ENCODE measurements at regions not wholly inside any gene's neighbourhood (a gene's known extent, or its start where the extent isn't known, plus 50 kb on each side); places are given as distances from the start of the nearest gene placed in this dataset.
"Not testable (repeated sequence)": the region's sequence is repeated elsewhere in the genome, so short reads cannot be mapped to it uniquely, and the experiment has no call there.

DNA sequence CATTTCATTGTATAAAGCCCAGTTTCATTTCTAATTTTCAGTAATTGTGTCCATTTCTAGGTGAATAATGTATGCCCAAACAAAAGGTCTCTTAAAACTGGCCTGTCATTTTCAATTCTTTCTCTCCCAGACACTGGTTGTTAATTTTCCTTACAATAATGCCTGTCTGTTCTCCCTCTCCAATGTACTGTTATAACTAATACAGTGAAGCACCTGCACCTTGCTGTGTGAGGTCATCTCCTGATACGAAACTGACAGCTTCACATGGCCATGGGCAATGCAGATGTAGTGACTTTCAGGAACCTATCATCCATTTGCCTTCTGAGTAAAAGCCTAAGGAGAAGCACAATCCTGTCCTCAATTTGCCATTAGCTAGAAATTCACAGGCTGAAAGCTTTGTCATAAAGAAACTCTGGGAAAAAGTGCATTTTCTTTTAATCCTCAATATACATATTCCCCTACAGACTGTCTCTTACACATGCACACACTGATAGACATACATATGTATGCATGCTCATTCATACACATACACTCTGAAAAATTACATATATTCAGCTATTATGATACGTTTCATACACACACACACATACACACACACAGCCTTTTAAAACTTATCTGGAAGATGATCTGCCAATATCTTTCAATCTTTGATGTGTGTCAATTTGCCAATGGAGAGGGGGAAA is 1030.3 kb downstream of the TDRD15 start:
- no peak for TF ChIP-seq SIN3A (IDR thresholded peaks at IDR 0.05; ENCODE audit: low read depth)
- no peak for TF ChIP-seq POLR2AphosphoS5 (IDR thresholded peaks at IDR 0.05; ENCODE audit: low read depth, low read length)
- TF ChIP-seq JUND (IDR thresholded peaks at IDR 0.05): no peak
- TF ChIP-seq EZH2 (IDR thresholded peaks at IDR 0.05): no peak
- TF ChIP-seq SRF (IDR thresholded peaks at IDR 0.05; ENCODE audit: low read depth): no peak
- TF ChIP-seq ZNF274 (IDR thresholded peaks at IDR 0.05; ENCODE audit: low read depth, low read length): no peak
- TF ChIP-seq ZFX (IDR thresholded peaks at IDR 0.05): no peak
- TF ChIP-seq ELF1 (IDR thresholded peaks at IDR 0.05; ENCODE audit: borderline replicate concordance, low read depth): no peak
- TF ChIP-seq CEBPB (IDR thresholded peaks at IDR 0.05; ENCODE audit: low read depth): no peak
- Histone ChIP-seq H4K20me1 (ENCODE audit: insufficient read depth) (no peaks in the 10 kb centered on the region), H3K4me1 (ENCODE audit: control insufficient read depth in 1 of 2, insufficient read depth in 2 of 2, low read length in 2 of 2) (no peaks in the 10 kb centered on the region), H3K4me2 (ENCODE audit: low read length) (no peak overlapping the region), H3K4me3 (replicated peaks in 1 of 2; ENCODE audit: low read depth in 1 of 2, low read length in 2 of 2) (no peak overlapping the region), H3K79me2 (ENCODE audit: insufficient read depth, low read length) (no peaks in the 10 kb centered on the region), H3K36me3 (ENCODE audit: control insufficient read depth in 1 of 2, insufficient read depth in 2 of 2, low read length in 2 of 2) (no peaks in the 10 kb centered on the region), H3K27me3 (ENCODE audit: insufficient read depth, low read length) (no peaks in the 10 kb centered on the region), H3K9me2 (ENCODE audit: insufficient read depth) (no peaks in the 10 kb centered on the region), H2AFZ (ENCODE audit: low read depth, low read length, poor library complexity, severe bottlenecking) (no peak overlapping the region), H3K9ac (ENCODE audit: low read length) (no peak overlapping the region), H3K9me3 (ENCODE audit: control insufficient read depth in 1 of 2, insufficient read depth in 1 of 2, low read depth in 1 of 2, low read length in 2 of 2) (peaks cover 8 to 23% of the 10 kb centered on the region in 2 experiments; a peak in 2 of 4 replicates), H3K27ac (ENCODE audit: low read depth, low read length) (no peak overlapping the region)
- RAD21 ChIA-PET (ENCODE audit: low non-redundant PET in 1 of 2, low total read pairs in 2 of 2, uncharacterized antibody in 2 of 2, unreplicated experiment in 2 of 2): no interaction called here
- no TSS peak for BruUV-seq (replicated peaks)
- CTCF ChIA-PET: no interaction called here
- POLR2A ChIA-PET: no interaction called here
- intact Hi-C loops (cut with micrococcal nuclease): no loop called here
- DNase-seq (ENCODE audit: low read depth, low spot score): no peak
- no peak for ATAC-seq

DNA sequence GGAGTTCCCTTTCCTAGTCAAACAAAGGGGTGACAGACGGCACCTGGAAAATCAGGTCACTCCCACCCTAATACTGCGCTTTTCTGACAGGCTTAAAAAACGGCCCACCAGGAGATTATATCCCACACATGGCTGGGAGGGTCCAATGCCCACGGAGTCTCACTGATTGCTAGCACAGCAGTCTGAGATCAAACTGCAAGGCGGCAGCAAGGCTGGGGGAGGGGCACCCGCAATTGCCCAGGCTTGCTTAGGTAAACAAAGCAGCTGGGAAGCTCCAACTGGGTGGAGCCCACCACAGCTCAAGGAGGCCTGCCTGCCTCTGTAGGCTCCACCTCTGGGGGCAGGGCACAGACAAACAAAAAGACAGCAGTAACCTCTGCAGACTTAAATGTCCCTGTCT is 1032.9 kb downstream of the TDRD15 start:
- H2AFZ ChIP-seq (ENCODE audit: low read depth, low read length, poor library complexity, severe bottlenecking); H3K4me2 ChIP-seq (ENCODE audit: low read length); POLR2A ChIA-PET; H3K36me3 ChIP-seq (ENCODE audit: control insufficient read depth in 1 of 2, insufficient read depth in 2 of 2, low read length in 2 of 2); H3K9ac ChIP-seq (ENCODE audit: low read length); BruUV-seq (replicated peaks); H3K4me3 ChIP-seq (replicated peaks in 1 of 2; ENCODE audit: low read depth in 1 of 2, low read length in 2 of 2); H4K20me1 ChIP-seq (ENCODE audit: insufficient read depth); H3K79me2 ChIP-seq (ENCODE audit: insufficient read depth, low read length); DNase-seq (ENCODE audit: low read depth, low spot score); ATAC-seq; intact Hi-C loops (cut with micrococcal nuclease); H3K27ac ChIP-seq (ENCODE audit: low read depth, low read length); RAD21 ChIA-PET (ENCODE audit: low non-redundant PET in 1 of 2, low total read pairs in 2 of 2, uncharacterized antibody in 2 of 2, unreplicated experiment in 2 of 2); H3K27me3 ChIP-seq (ENCODE audit: insufficient read depth, low read length); H3K4me1 ChIP-seq (ENCODE audit: control insufficient read depth in 1 of 2, insufficient read depth in 2 of 2, low read length in 2 of 2); CTCF ChIA-PET; H3K9me2 ChIP-seq (ENCODE audit: insufficient read depth): not testable (repeated sequence)
- peaks cover 8 to 15% of the 10 kb centered on the region in 2 experiments; a peak in 2 of 4 replicates for H3K9me3 ChIP-seq (ENCODE audit: control insufficient read depth in 1 of 2, insufficient read depth in 1 of 2, low read depth in 1 of 2, low read length in 2 of 2)
